Endodermal cell (in vitro differentiated cells): ENCODE measurements at regions not wholly inside any gene's neighbourhood (a gene's known extent, or its start where the extent isn't known, plus 50 kb on each side); places are given as distances from the start of the nearest gene placed in this dataset.

Source experiments
- DNase-seq: peaks from one replicate; pipeline ENCODE4 v3.0.0-alpha.2; 2017
- H3K27ac ChIP-seq: 2 replicates; pipeline ENCODE4 v1.5.1; 2013; ENCODE audit warnings: mild to moderate bottlenecking, low read depth, low read length, moderate library complexity
- H3K27me3 ChIP-seq: 2 replicates; pipeline ENCODE4 v1.6.1; 2013; ENCODE audit warnings: mild to moderate bottlenecking, low read length, moderate library complexity; ENCODE audit not compliant: insufficient read depth, control insufficient read depth, poor library complexity, severe bottlenecking
- H3K36me3 ChIP-seq: 2 replicates; pipeline ENCODE4 v1.7.0; 2013; ENCODE audit warnings: mild to moderate bottlenecking, low read length, moderate library complexity; ENCODE audit not compliant: control insufficient read depth, insufficient read depth
- H3K4me1 ChIP-seq: one replicate; pipeline ENCODE4 v1.7.0; 2013; ENCODE audit warnings: low read length; ENCODE audit not compliant: control insufficient read depth, insufficient read depth
- H3K4me3 ChIP-seq: 2 replicates; pipeline ENCODE4 v1.5.1; 2013; ENCODE audit warnings: mild to moderate bottlenecking, low read length, moderate library complexity
- H3K9ac ChIP-seq: 2 replicates; pipeline ENCODE4 v1.6.1; 2013; ENCODE audit warnings: mild to moderate bottlenecking, low read length, moderate library complexity; ENCODE audit not compliant: poor library complexity, severe bottlenecking; ENCODE audit errors: extremely low read depth
- H3K9me3 ChIP-seq: 2 replicates; pipeline ENCODE4 v1.6.1; 2013; ENCODE audit warnings: mild to moderate bottlenecking, low read length, moderate library complexity; ENCODE audit not compliant: control insufficient read depth
- H3K27ac Mint-ChIP-seq: 2 replicates; pipeline ENCODE4 v1.8.0; 2020; ENCODE audit warnings: mixed read lengths
- H3K27me3 Mint-ChIP-seq: 2 replicates; pipeline ENCODE4 v1.8.0; 2021; ENCODE audit warnings: mild to moderate bottlenecking, mixed read lengths; ENCODE audit not compliant: insufficient read depth
- H3K36me3 Mint-ChIP-seq: 2 replicates; pipeline ENCODE4 v1.8.0; 2020; ENCODE audit warnings: low read depth, mixed read lengths
- H3K4me1 Mint-ChIP-seq: 2 replicates; pipeline ENCODE4 v1.8.0; 2020; ENCODE audit warnings: mixed read lengths
- H3K4me3 Mint-ChIP-seq: 2 replicates; pipeline ENCODE4 v1.8.0; 2020; ENCODE audit warnings: mild to moderate bottlenecking, moderate library complexity, mixed read lengths
- H3K9me3 Mint-ChIP-seq: 2 replicates; pipeline ENCODE4 v1.8.0; 2020; ENCODE audit warnings: mild to moderate bottlenecking, mixed read lengths
- CTCF ChIP-seq: fragments of 200-600 bp; sonication (generic); conservative IDR thresholded peaks from 2 replicates; pipeline ENCODE4 v1.5.0; 2021; ENCODE audit warnings: antibody characterized with exemption, mild to moderate bottlenecking
- WGBS, 2 experiments: methylation state at CpG; one replicate each; pipeline versions ENCODE4 v1.1.5 to v1.1.7; 2013; ENCODE audit warnings: missing lambda C conversion rate in 2 of 2, mixed read lengths in 1 of 2; ENCODE audit not compliant: insufficient coverage in 1 of 2, insufficient read length in 1 of 2; 5-methylcytosine and 5-hydroxymethylcytosine counted together

- Mint-ChIP-seq H3K4me3 (no peak overlapping the region), H3K27me3 (no peaks in the 10 kb centered on the region), H3K9me3 (peaks cover 34% of the 10 kb centered on the region), H3K27ac (peak overlapping the region; percentile 81), H3K36me3 (peaks cover 8% of the 10 kb centered on the region), H3K4me1 (peaks cover 5% of the 10 kb centered on the region)
- H3K4me3 ChIP-seq: no peak overlapping the region
- H3K4me1 ChIP-seq: no peaks in the 10 kb centered on the region
- no peaks in the 10 kb centered on the region for H3K27me3 ChIP-seq
- TF ChIP-seq CTCF: no peak
- no peak overlapping the region for H3K27ac ChIP-seq
- H3K9me3 ChIP-seq: peaks cover 23% of the 10 kb centered on the region
- no peak overlapping the region for H3K9ac ChIP-seq
- WGBS, 2 experiments: 95% methylated on average over 25 to 30 of the region's 30 CpGs
- no peak for DNase-seq
- H3K36me3 ChIP-seq: no peaks in the 10 kb centered on the region
Observed at GRCh38 chr14:104395941-104396681, 183.5 kb upstream of the C14orf180 start.

- H3K27me3 ChIP-seq: no peaks in the 10 kb centered on the region
- H3K4me1 Mint-ChIP-seq: peaks cover 5% of the 10 kb centered on the region
- no peak for TF ChIP-seq CTCF
- no peak overlapping the region for H3K27ac ChIP-seq
- H3K27me3 Mint-ChIP-seq: no peaks in the 10 kb centered on the region
- WGBS, 2 experiments: 89 to 95% methylated on average over 8 to 17 of the region's 17 CpGs
- no peak overlapping the region for H3K27ac Mint-ChIP-seq
- no peaks in the 10 kb centered on the region for H3K36me3 ChIP-seq
- H3K36me3 Mint-ChIP-seq: peaks cover 8% of the 10 kb centered on the region
- H3K4me1 ChIP-seq: no peaks in the 10 kb centered on the region
- no peak overlapping the region for H3K9ac ChIP-seq
- peaks cover 34% of the 10 kb centered on the region for H3K9me3 Mint-ChIP-seq
- H3K9me3 ChIP-seq: peaks cover 23% of the 10 kb centered on the region
- no peak overlapping the region for H3K4me3 ChIP-seq
- DNase-seq: no peak
- no peak overlapping the region for H3K4me3 Mint-ChIP-seq
Observed at GRCh38 chr14:104396682-104397470, 182.7 kb upstream of the C14orf180 start.

GRCh38 chr14:104397956-104398355 is 181.6 kb upstream of the C14orf180 start:
- no peaks in the 10 kb centered on the region for H3K36me3 ChIP-seq
- no peaks in the 10 kb centered on the region for H3K27me3 ChIP-seq
- DNase-seq: no peak
- WGBS, 2 experiments: 60% methylated on average over 1 of the region's 2 CpGs; no CpG with 5 or more reads in 1 of the 2 experiments
- no peaks in the 10 kb centered on the region for H3K4me1 ChIP-seq
- H3K9ac ChIP-seq: no peak overlapping the region
- no peak for TF ChIP-seq CTCF
- Mint-ChIP-seq H3K4me1 (peaks cover 5% of the 10 kb centered on the region), H3K4me3 (no peak overlapping the region), H3K9me3 (peaks cover 34% of the 10 kb centered on the region), H3K27me3 (no peaks in the 10 kb centered on the region), H3K36me3 (peaks cover 8% of the 10 kb centered on the region), H3K27ac (no peak overlapping the region)
- no peak overlapping the region for H3K27ac ChIP-seq
- peaks cover 23% of the 10 kb centered on the region for H3K9me3 ChIP-seq
- H3K4me3 ChIP-seq: no peak overlapping the region
